Activated B cell treated with CpG ODN at 0.5 μM for 24 hours (primary cell): ENCODE measurements at regions not wholly inside any gene's neighbourhood (a gene's known extent, or its start where the extent isn't known, plus 50 kb on each side); places are given as distances from the start of the nearest gene placed in this dataset.

Experiments
- ATAC-seq: fragments of 200-7000 bp; cut with Tn5 transposase; one replicate; pipeline ENCODE4 v1.10.0; 2021; ENCODE audit warnings: low read depth, mild to moderate bottlenecking, moderate library complexity
- CTCF ChIA-PET: fragments of 350-600 bp; sonication (Branson Sonifier 250); formaldehyde crosslinking; loops from one replicate; lab custom pipeline; 2021; ENCODE audit warnings: antibody characterized with exemption; lab: Charles Lee
- POLR2A ChIA-PET: fragments of 350-600 bp; sonication (Branson Sonifier 250); formaldehyde crosslinking; loops from one replicate; lab custom pipeline; 2021; ENCODE audit warnings: antibody characterized with exemption; lab: Charles Lee
- DNase-seq: peaks from one replicate; pipeline ENCODE4 v3.0.0; 2022
- H3K27ac Mint-ChIP-seq: one replicate; pipeline ENCODE4 v1.8.0; 2020; ENCODE audit warnings: mixed read lengths
- H3K27me3 Mint-ChIP-seq: one replicate; pipeline ENCODE4 v1.8.0; 2021; ENCODE audit warnings: mixed read lengths
- H3K36me3 Mint-ChIP-seq: one replicate; pipeline ENCODE4 v1.8.0; 2021; ENCODE audit warnings: low read depth, mixed read lengths
- H3K4me1 Mint-ChIP-seq: one replicate; pipeline ENCODE4 v1.8.0; 2021; ENCODE audit warnings: mixed read lengths
- H3K4me3 Mint-ChIP-seq: one replicate; pipeline ENCODE4 v1.8.0; 2020; ENCODE audit warnings: mild to moderate bottlenecking, mixed read lengths
- H3K9me3 Mint-ChIP-seq: one replicate; pipeline ENCODE4 v1.8.0; 2020; ENCODE audit warnings: mixed read lengths
- intact Hi-C: fragments of 100-400 bp; cut with micrococcal nuclease; formaldehyde crosslinking; loops from one replicate; pipeline ENCODE4 v1.15.1; 2024
- TF ChIP-seq, protein P1 (sequence below): fragments of 200-600 bp; IDR thresholded peaks from one replicate; pipeline ENCODE4 v1.8.0; 2022; ENCODE audit warnings: antibody characterized with exemption, mild to moderate bottlenecking

DNA sequence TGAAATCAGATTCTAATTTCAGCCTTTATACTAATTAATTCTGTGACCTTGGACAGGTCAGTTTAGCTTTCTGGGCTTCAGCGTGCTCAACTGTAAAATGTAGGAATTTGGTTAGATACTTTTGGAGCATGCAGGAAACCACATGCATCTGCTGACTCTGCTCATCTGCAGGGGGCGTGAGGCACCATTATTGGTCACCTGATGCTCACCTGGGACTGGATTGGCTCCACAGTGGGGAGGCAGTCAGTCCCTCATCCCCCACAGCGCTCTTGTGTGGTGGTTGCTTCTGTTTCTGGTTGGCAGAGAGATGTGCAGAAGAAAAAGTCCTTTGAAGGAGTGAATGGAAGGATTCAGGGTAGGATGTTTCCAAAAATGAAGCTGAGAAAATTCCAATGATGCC, 150.9 kb upstream of the MTPN start:
- no peak for ATAC-seq
- intact Hi-C loops, result no loop called here
- H3K9me3 Mint-ChIP-seq, result peaks cover 6% of the 10 kb centered on the region

DNA sequence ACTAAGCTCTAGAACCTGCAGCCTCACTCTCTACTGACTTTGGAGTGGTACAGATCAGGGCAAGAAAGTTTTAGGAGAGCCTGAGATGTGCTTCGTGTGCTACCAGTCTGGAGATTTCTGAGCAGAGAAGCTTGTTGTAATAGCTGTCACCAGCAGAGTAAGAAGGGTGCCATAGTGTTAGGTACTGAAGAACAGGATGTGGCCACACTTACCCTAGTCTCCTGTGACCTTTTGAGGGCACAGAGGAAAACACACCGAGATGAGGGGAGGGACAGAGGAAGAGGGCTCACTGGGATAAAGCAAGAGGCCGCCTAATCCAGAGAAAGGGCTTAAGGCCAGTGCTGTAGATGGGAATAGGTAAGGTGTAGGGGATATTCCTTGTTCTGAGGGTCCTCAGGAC, 146.2 kb upstream of the MTPN start:
- Mint-ChIP-seq H3K9me3 (peaks cover 6% of the 10 kb centered on the region), H3K4me1 (no peaks in the 10 kb centered on the region), H3K4me3 (no peak overlapping the region), H3K27ac (no peak overlapping the region), H3K36me3 (no peaks in the 10 kb centered on the region), H3K27me3 (no peaks in the 10 kb centered on the region)
- no peak for DNase-seq
- POLR2A ChIA-PET, result no interaction called here
- TF ChIP-seq, protein P1, sequence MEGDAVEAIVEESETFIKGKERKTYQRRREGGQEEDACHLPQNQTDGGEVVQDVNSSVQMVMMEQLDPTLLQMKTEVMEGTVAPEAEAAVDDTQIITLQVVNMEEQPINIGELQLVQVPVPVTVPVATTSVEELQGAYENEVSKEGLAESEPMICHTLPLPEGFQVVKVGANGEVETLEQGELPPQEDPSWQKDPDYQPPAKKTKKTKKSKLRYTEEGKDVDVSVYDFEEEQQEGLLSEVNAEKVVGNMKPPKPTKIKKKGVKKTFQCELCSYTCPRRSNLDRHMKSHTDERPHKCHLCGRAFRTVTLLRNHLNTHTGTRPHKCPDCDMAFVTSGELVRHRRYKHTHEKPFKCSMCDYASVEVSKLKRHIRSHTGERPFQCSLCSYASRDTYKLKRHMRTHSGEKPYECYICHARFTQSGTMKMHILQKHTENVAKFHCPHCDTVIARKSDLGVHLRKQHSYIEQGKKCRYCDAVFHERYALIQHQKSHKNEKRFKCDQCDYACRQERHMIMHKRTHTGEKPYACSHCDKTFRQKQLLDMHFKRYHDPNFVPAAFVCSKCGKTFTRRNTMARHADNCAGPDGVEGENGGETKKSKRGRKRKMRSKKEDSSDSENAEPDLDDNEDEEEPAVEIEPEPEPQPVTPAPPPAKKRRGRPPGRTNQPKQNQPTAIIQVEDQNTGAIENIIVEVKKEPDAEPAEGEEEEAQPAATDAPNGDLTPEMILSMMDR, result no peak
- no peak for ATAC-seq
- intact Hi-C loops, result no loop called here
- CTCF ChIA-PET, result no interaction called here

More for the DNA sequence above, 150.9 kb upstream of the MTPN start:
- Mint-ChIP-seq H3K36me3 (no peaks in the 10 kb centered on the region), H3K4me3 (no peak overlapping the region), H3K27ac (no peak overlapping the region), H3K27me3 (no peaks in the 10 kb centered on the region), H3K4me1 (no peaks in the 10 kb centered on the region)
- DNase-seq, result no peak
- ChIA-PET CTCF (no interaction called here), POLR2A (no interaction called here)
- TF ChIP-seq, protein P1, result no peak

DNA sequence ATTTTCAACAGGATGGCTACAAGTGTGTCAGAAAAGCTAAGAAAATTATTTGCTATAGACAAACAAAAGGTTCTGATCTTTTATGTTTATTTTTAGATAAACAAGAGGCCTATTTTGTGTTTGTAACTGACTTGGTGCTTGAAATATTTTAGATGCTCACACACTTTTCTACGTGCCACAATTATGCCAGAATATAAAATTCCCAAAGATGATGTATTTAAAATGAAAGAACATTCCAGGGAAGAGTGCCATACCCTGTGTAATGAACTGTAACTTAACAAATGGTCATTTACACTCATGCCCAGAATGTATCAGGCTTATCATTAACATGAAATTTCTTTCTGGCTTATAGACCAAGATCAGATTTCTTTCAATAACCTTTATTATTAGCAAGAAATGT, 144.9 kb upstream of the MTPN start:
- ATAC-seq (no peak), DNase-seq (no peak)
- ChIA-PET CTCF (no interaction called here), POLR2A (no interaction called here)
- TF ChIP-seq, protein P1, result no peak
- Mint-ChIP-seq H3K4me3 (no peak overlapping the region), H3K27ac (no peak overlapping the region), H3K36me3 (no peaks in the 10 kb centered on the region), H3K4me1 (no peaks in the 10 kb centered on the region), H3K27me3 (no peaks in the 10 kb centered on the region), H3K9me3 (peaks cover 6% of the 10 kb centered on the region)
- intact Hi-C loops, result no loop called here

DNA sequence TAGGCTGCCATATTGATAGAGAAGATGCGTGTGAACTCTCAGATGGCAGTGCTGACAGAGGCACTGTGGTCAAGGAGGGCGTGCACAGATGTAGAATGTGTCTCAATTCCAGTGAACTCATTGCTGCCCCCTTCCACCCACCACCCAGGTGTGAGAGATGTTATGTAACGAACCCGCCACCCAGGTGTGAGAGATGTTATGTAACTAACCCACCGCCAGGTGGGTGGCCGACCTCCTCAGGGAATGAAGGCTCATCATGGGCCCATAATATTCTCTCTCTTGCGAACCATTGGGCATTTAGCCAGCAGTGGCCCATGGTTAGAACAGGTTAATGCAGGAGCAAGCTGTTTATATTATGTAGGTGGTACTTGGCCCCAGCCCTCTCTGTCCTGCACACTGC, 140.4 kb upstream of the MTPN start:
- intact Hi-C loops, result no loop called here
- no peak for ATAC-seq
- TF ChIP-seq, protein P1, result no peak
- POLR2A ChIA-PET, result no interaction called here
- H3K4me1 Mint-ChIP-seq, result peaks cover 5% of the 10 kb centered on the region
- no peak overlapping the region for H3K27ac Mint-ChIP-seq
- CTCF ChIA-PET, result no interaction called here
- H3K9me3 Mint-ChIP-seq, result no peaks in the 10 kb centered on the region
- H3K27me3 Mint-ChIP-seq, result no peaks in the 10 kb centered on the region
- H3K36me3 Mint-ChIP-seq, result no peaks in the 10 kb centered on the region
- no peak overlapping the region for H3K4me3 Mint-ChIP-seq
- no peak for DNase-seq

DNA sequence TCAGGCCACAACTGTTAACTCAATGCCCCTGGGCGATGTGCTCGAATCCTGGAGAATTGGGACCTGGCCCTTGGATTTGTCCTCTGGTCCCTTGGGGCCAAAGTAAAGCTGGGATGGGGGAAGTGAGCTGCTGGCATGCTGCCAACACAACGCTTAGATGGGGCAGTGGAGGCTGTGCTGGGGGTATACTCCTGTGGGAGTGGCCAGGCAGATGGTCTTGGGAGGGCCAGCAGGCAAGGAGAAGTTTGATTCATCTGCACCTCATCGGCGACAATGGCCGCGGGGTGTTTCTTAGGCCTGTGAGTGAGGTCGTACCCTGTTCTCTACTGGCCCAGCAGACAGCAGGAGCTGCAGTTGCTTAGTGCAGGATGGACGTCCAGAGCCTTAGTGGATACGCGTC, 139.0 kb upstream of the MTPN start:
- CTCF ChIA-PET, result no interaction called here

More for the DNA sequence above, 139.0 kb upstream of the MTPN start:
- H3K36me3 Mint-ChIP-seq, result no peaks in the 10 kb centered on the region
- intact Hi-C loops, result no loop called here
- TF ChIP-seq, protein P1, result no peak
- H3K27me3 Mint-ChIP-seq, result no peaks in the 10 kb centered on the region
- no peak overlapping the region for H3K4me3 Mint-ChIP-seq
- peaks cover 5% of the 10 kb centered on the region for H3K4me1 Mint-ChIP-seq
- H3K27ac Mint-ChIP-seq, result no peak overlapping the region
- DNase-seq (no peak), ATAC-seq (no peak)
- no peaks in the 10 kb centered on the region for H3K9me3 Mint-ChIP-seq
- POLR2A ChIA-PET, result no interaction called here
